ENCODE measurements at regions not wholly inside any gene's neighbourhood (a gene's known extent, or its start where the extent isn't known, plus 50 kb on each side); places are given as distances from the start of the nearest gene placed in this dataset.
A peak's percentile ranks its signal among the peaks of the same experiment; 100 is the strongest.

GRCh38 chr7:22566176-22566575, 66.2 kb upstream of the STEAP1B start:
- Mint-ChIP-seq H3K4me3 (peak overlapping the region; percentile 51), H3K4me1 (peaks cover 73% of the 10 kb centered on the region), H3K9me3 (ENCODE audit: insufficient read depth) (no peaks in the 10 kb centered on the region), H3K27ac (peak overlapping the region; percentile 79), H3K27me3 (no peaks in the 10 kb centered on the region)
- Histone ChIP-seq H3K79me2 (ENCODE audit: control insufficient read depth, insufficient read depth, low read length) (peaks cover 5% of the 10 kb centered on the region), H3K36me3 (replicated peaks in 1 of 2; ENCODE audit: control extremely low read depth in 1 of 2, control insufficient read depth in 1 of 2, extremely low read depth in 1 of 2, insufficient read depth in 2 of 2, low read length in 1 of 2) (no peaks in the 10 kb centered on the region), H3K4me3 (ENCODE audit: control extremely low read depth in 1 of 5, extremely low read depth in 1 of 5, insufficient read depth in 1 of 5, low read depth in 2 of 5, low read length in 4 of 5) (no peak overlapping the region), H3K9me3 (ENCODE audit: control extremely low read depth in 1 of 3, control insufficient read depth in 2 of 3, insufficient read depth in 1 of 3, low read length in 2 of 3) (no peaks in the 10 kb centered on the region), H2AFZ (ENCODE audit: insufficient read depth, low read depth, low read length, poor library complexity, severe bottlenecking) (no peak overlapping the region), H3K9ac (ENCODE audit: low read length) (no peak overlapping the region), H3K27ac (ENCODE audit: low read length in 2 of 2) (peak overlapping the region in 1 of 2 donors; percentile 65), H3K27me3 (replicated peaks in 1 of 4; ENCODE audit: control extremely low read depth in 1 of 4, control insufficient read depth in 3 of 4, insufficient read depth in 4 of 4, low read length in 3 of 4) (no peaks in the 10 kb centered on the region), H3K4me2 (replicated peaks; ENCODE audit: low read depth, low read length, poor library complexity, severe bottlenecking) (peak overlapping the region; percentile 65), H4K20me1 (ENCODE audit: control insufficient read depth, insufficient read depth, low read length, poor library complexity, severe bottlenecking) (no peaks in the 10 kb centered on the region), H3K4me1 (ENCODE audit: control insufficient read depth in 2 of 2, insufficient read depth in 2 of 2, low read length in 2 of 2) (peaks cover 65 to 73% of the 10 kb centered on the region in 2 donors)
- intact Hi-C loops (cut with micrococcal nuclease), result loop anchor here (10.0 kb wide), 1 partner anchor 49 kb away; no protein-coding TSS in a partner anchor
- no peak for ATAC-seq (ENCODE audit: low read depth)
- no peak for DNase-seq
- ChIA-PET CTCF (interaction anchor here (16.2 kb wide), 1 partner anchor 161 kb away, joined by 712 read pairs; the partner anchor contains the start of gene IL6), POLR2A (no interaction called here)
- WGBS (ENCODE audit: insufficient coverage), result 77% methylated on average over 4 of the region's 4 CpGs
- TF ChIP-seq EZH2 (IDR thresholded peaks at IDR 0.05; ENCODE audit: borderline replicate concordance, insufficient read depth, low read depth, low read length, poor library complexity, severe bottlenecking), result no peak
- TF ChIP-seq, protein P1, sequence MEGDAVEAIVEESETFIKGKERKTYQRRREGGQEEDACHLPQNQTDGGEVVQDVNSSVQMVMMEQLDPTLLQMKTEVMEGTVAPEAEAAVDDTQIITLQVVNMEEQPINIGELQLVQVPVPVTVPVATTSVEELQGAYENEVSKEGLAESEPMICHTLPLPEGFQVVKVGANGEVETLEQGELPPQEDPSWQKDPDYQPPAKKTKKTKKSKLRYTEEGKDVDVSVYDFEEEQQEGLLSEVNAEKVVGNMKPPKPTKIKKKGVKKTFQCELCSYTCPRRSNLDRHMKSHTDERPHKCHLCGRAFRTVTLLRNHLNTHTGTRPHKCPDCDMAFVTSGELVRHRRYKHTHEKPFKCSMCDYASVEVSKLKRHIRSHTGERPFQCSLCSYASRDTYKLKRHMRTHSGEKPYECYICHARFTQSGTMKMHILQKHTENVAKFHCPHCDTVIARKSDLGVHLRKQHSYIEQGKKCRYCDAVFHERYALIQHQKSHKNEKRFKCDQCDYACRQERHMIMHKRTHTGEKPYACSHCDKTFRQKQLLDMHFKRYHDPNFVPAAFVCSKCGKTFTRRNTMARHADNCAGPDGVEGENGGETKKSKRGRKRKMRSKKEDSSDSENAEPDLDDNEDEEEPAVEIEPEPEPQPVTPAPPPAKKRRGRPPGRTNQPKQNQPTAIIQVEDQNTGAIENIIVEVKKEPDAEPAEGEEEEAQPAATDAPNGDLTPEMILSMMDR (IDR thresholded peaks at IDR 0.05), result no peak

DNA sequence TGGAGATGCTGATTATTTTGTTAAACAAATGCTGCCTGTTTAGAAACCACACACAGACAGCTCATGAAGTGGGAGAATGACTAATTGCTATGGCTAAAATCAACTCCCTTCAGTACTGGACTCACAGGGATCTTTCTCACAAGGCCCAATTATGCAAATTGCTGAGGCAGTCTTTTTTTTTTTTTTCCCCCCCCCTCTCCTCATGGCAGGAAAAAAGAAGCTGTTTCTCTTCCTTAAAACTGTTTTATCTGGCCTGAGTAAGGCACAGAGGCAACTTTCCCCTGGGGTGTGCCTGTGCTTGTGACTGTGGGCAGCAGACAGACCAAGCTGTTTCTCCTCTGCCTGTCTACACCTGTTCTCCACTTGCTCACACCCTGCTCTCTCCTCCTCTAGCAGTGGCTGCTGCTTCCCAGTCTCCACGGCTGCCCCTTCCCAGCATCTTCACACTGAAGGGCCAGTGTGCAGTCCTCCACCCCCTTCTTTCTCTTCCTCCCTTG, 65.4 kb upstream of the STEAP1B start:
- TF ChIP-seq EZH2 (IDR thresholded peaks at IDR 0.05; ENCODE audit: borderline replicate concordance, insufficient read depth, low read depth, low read length, poor library complexity, severe bottlenecking), result no peak
- TF ChIP-seq, protein P1 (IDR thresholded peaks at IDR 0.05), result no peak
- peak overlapping the region; percentile 79 for H3K27ac Mint-ChIP-seq
- Histone ChIP-seq H3K4me2 (replicated peaks; ENCODE audit: low read depth, low read length, poor library complexity, severe bottlenecking) (peak overlapping the region; percentile 65), H3K4me3 (ENCODE audit: control extremely low read depth in 1 of 5, extremely low read depth in 1 of 5, insufficient read depth in 1 of 5, low read depth in 2 of 5, low read length in 4 of 5) (no peak overlapping the region), H3K4me1 (ENCODE audit: control insufficient read depth in 2 of 2, insufficient read depth in 2 of 2, low read length in 2 of 2) (peaks cover 57 to 66% of the 10 kb centered on the region in 2 donors), H3K27me3 (replicated peaks in 1 of 4; ENCODE audit: control extremely low read depth in 1 of 4, control insufficient read depth in 3 of 4, insufficient read depth in 4 of 4, low read length in 3 of 4) (no peaks in the 10 kb centered on the region), H3K79me2 (ENCODE audit: control insufficient read depth, insufficient read depth, low read length) (peaks cover 5% of the 10 kb centered on the region), H3K27ac (ENCODE audit: low read length in 2 of 2) (peak overlapping the region; percentile 27 to 65), H2AFZ (ENCODE audit: insufficient read depth, low read depth, low read length, poor library complexity, severe bottlenecking) (no peak overlapping the region), H4K20me1 (ENCODE audit: control insufficient read depth, insufficient read depth, low read length, poor library complexity, severe bottlenecking) (no peaks in the 10 kb centered on the region), H3K9me3 (ENCODE audit: control extremely low read depth in 1 of 3, control insufficient read depth in 2 of 3, insufficient read depth in 1 of 3, low read length in 2 of 3) (no peaks in the 10 kb centered on the region), H3K36me3 (replicated peaks in 1 of 2; ENCODE audit: control extremely low read depth in 1 of 2, control insufficient read depth in 1 of 2, extremely low read depth in 1 of 2, insufficient read depth in 2 of 2, low read length in 1 of 2) (no peaks in the 10 kb centered on the region), H3K9ac (ENCODE audit: low read length) (no peak overlapping the region)
- H3K27me3 Mint-ChIP-seq, result no peaks in the 10 kb centered on the region
- ChIA-PET POLR2A (interaction anchor here (0.7 to 0.8 kb wide), 3 partner anchors 98 to 220 kb away, joined by 3 to 5 read pairs (median 4); no protein-coding TSS in a partner anchor), CTCF (interaction anchor here (0.7 to 16.2 kb wide), 6 partner anchors 14 to 490 kb away, joined by 3 to 712 read pairs (median 5); partner anchors contain the start of gene IL6)
- peaks cover 67% of the 10 kb centered on the region for H3K4me1 Mint-ChIP-seq
- DNase-seq (peak; percentile 74), ATAC-seq (ENCODE audit: low read depth) (peak; percentile 66)
- 0% methylated on average over 1 of the region's 1 CpG for WGBS (ENCODE audit: insufficient coverage)
- intact Hi-C loops (cut with micrococcal nuclease), result loop anchor here (2.0 to 10.0 kb wide), 2 partner anchors 49 to 97 kb away; no protein-coding TSS in a partner anchor
- peak overlapping the region; percentile 51 for H3K4me3 Mint-ChIP-seq
- no peaks in the 10 kb centered on the region for H3K9me3 Mint-ChIP-seq (ENCODE audit: insufficient read depth)

Data from B cell (primary cell).